Right lobe of liver (tissue), 6 donors: ENCODE measurements at regions not wholly inside any gene's neighbourhood (a gene's known extent, or its start where the extent isn't known, plus 50 kb on each side); places are given as distances from the start of the nearest gene placed in this dataset.

ENCODE experiments used
- ATAC-seq, 4 donors: fragments of 200-7000 bp; cut with Tn5 transposase; one replicate each; pipeline ENCODE4 v1.9.1; 2020; ENCODE audit warnings: mild to moderate bottlenecking in 4 of 4, moderate library complexity in 4 of 4
- DNase-seq, 3 donors: peaks; one replicate each; pipeline ENCODE4 v3.0.0-alpha.2; 2020
- H3K27ac ChIP-seq, 3 donors: fragments of 200-600 bp; one replicate each; pipeline ENCODE4 v1.8.0; 2022
- H3K27me3 ChIP-seq, 2 donors: fragments of 200-600 bp; one replicate each; pipeline ENCODE4 v1.8.0; 2022
- H3K36me3 ChIP-seq, 4 donors: fragments of 200-600 bp; sonication (generic) in 1 of 4; one replicate each; pipeline versions ENCODE4 v1.5.1 to v1.8.0; 2017 to 2022; ENCODE audit warnings: control low read depth in 1 of 4
- H3K4me1 ChIP-seq, 4 donors: fragments of 200-600 bp; sonication (generic) in 1 of 4; one replicate each; pipeline versions ENCODE4 v1.5.1 to v1.8.0; 2017 to 2022; ENCODE audit warnings: control low read depth in 1 of 4
- H3K4me3 ChIP-seq, 3 donors: fragments of 200-600 bp; one replicate each; pipeline ENCODE4 v1.8.0; 2022
- H3K9me3 ChIP-seq, 4 donors: fragments of 200-600 bp; sonication (generic) in 1 of 4; one replicate each; pipeline versions ENCODE4 v1.5.1 to v1.8.0; 2017 to 2022; ENCODE audit warnings: control low read depth in 1 of 4
- CTCF ChIP-seq, 4 donors: fragments of 200-600 bp in 3 of 4; fragments of 450-650 bp in 1 of 4; IDR thresholded peaks; one replicate each; pipeline versions ENCODE4 v1.5.1 to v1.8.0; 2016 to 2022; ENCODE audit warnings: antibody characterized with exemption in 4 of 4, mild to moderate bottlenecking in 2 of 4
- POLR2A ChIP-seq: fragments of 450-650 bp; IDR thresholded peaks from one replicate; pipeline ENCODE4 v1.6.1; 2017; ENCODE audit warnings: antibody characterized with exemption, mild to moderate bottlenecking
- WGBS: methylation state at CpG from one replicate; pipeline ENCODE4 v1.1.6; 2018; ENCODE audit warnings: low coverage, low lambda C conversion rate; ENCODE audit not compliant: insufficient coverage; ENCODE audit errors: missing lambda C conversion rate; 5-methylcytosine and 5-hydroxymethylcytosine counted together
- intact Hi-C, 2 donors: fragments of 100-400 bp; cut with DNase I; formaldehyde crosslinking; loops; one replicate each; pipeline versions ENCODE4 v1.11.2 to v1.14.1; 2022
- donor health status: DM: no; HTN: yes; CAD: no.
- donor health status: DM: no; HTN: no; CAD: no.
- donor health status: DM: no; HTN: no; CAD: no.
- donor health status: DM: no; HTN: yes; CAD: no.
- donor health status: DM: no; HTN: yes; CAD: no.

GRCh38 chr2:79389481-79389880 is 123.4 kb upstream of the CTNNA2 start:
- DNase-seq (no peak), ATAC-seq (no peak)
- no peaks in the 10 kb centered on the region for H3K36me3 ChIP-seq
- 38% methylated on average over 3 of the region's 3 CpGs for WGBS
- H3K9me3 ChIP-seq: no peaks in the 10 kb centered on the region
- no peak overlapping the region for H3K4me3 ChIP-seq
- H3K4me1 ChIP-seq: peaks cover 0 to 9% (median 0%) of the 10 kb centered on the region in 4 donors
- H3K27me3 ChIP-seq: no peaks in the 10 kb centered on the region
- intact Hi-C loops: no loop called here
- TF ChIP-seq CTCF (IDR thresholded peaks at IDR 0.05) (no peak), POLR2A (no peak)
- no peak overlapping the region for H3K27ac ChIP-seq

GRCh38 chr2:79388024-79388423 is 124.8 kb upstream of the CTNNA2 start:
- no peak for ATAC-seq
- intact Hi-C loops: no loop called here
- Histone ChIP-seq H3K9me3 (no peaks in the 10 kb centered on the region), H3K36me3 (no peaks in the 10 kb centered on the region), H3K27me3 (no peaks in the 10 kb centered on the region), H3K4me3 (no peak overlapping the region), H3K4me1 (no peaks in the 10 kb centered on the region), H3K27ac (no peak overlapping the region)
- TF ChIP-seq CTCF (IDR thresholded peaks at IDR 0.05): no peak
- no peak for TF ChIP-seq POLR2A
- 61% methylated on average over 4 of the region's 4 CpGs for WGBS
- DNase-seq: no peak

GRCh38 chr2:79387431-79387830 is 125.4 kb upstream of the CTNNA2 start:
- Histone ChIP-seq H3K4me3 (no peak overlapping the region), H3K27ac (no peak overlapping the region), H3K36me3 (no peaks in the 10 kb centered on the region), H3K4me1 (no peaks in the 10 kb centered on the region), H3K27me3 (no peaks in the 10 kb centered on the region), H3K9me3 (no peaks in the 10 kb centered on the region)
- intact Hi-C loops: no loop called here
- DNase-seq (no peak), ATAC-seq (no peak)
- TF ChIP-seq POLR2A (no peak), CTCF (IDR thresholded peaks at IDR 0.05) (no peak)
- 65% methylated on average over 4 of the region's 4 CpGs for WGBS

- ATAC-seq (no peak), DNase-seq (no peak)
- H3K36me3 ChIP-seq: no peaks in the 10 kb centered on the region
- H3K9me3 ChIP-seq: no peaks in the 10 kb centered on the region
- no peaks in the 10 kb centered on the region for H3K4me1 ChIP-seq
- H3K27me3 ChIP-seq: no peaks in the 10 kb centered on the region
- no peak for TF ChIP-seq POLR2A
- no peak for TF ChIP-seq CTCF (IDR thresholded peaks at IDR 0.05)
- no peak overlapping the region for H3K27ac ChIP-seq
- 29% methylated on average over 1 of the region's 1 CpG for WGBS
- intact Hi-C loops: no loop called here
- H3K4me3 ChIP-seq: no peak overlapping the region
These were observed 129.2 kb upstream of the CTNNA2 start for GRCh38 chr2:79383681-79384080.

GRCh38 chr2:79375817-79376216 is 137.0 kb upstream of the CTNNA2 start:
- ATAC-seq: no peak
- no peaks in the 10 kb centered on the region for H3K36me3 ChIP-seq
- intact Hi-C loops: no loop called here
- H3K4me3 ChIP-seq: no peak overlapping the region
- no peak for DNase-seq
- H3K4me1 ChIP-seq: no peaks in the 10 kb centered on the region
- H3K27ac ChIP-seq: no peak overlapping the region
- no peaks in the 10 kb centered on the region for H3K27me3 ChIP-seq
- H3K9me3 ChIP-seq: no peaks in the 10 kb centered on the region
- WGBS: 41% methylated on average over 4 of the region's 4 CpGs
- TF ChIP-seq POLR2A (no peak), CTCF (IDR thresholded peaks at IDR 0.05) (no peak)
